Caki2 (cell line): ENCODE measurements at regions not wholly inside any gene's neighbourhood (a gene's known extent, or its start where the extent isn't known, plus 50 kb on each side); places are given as distances from the start of the nearest gene placed in this dataset.

Experiments
- DNase-seq: peaks from one replicate; pipeline ENCODE4 v3.0.0-alpha.2; 2015; ENCODE audit warnings: low read depth
- in situ Hi-C: cut with HindIII; loops from 2 replicates; pipeline ENCODE4 v1.10.0; 2016; ENCODE audit warnings: low sequenced_read_pairs, low pct_unique_long_range_greater_than_20kb, mixed read lengths

- in situ Hi-C loops, result no loop called here
These were observed 84.3 kb downstream of the ZC3H11B start for GRCh38 chr1:219528633-219529032.

GRCh38 chr1:219527994-219528393 lies 84.9 kb downstream of the ZC3H11B start:
- DNase-seq, result no peak
- in situ Hi-C loops, result no loop called here

More at GRCh38 chr1:219528633-219529032, 84.3 kb downstream of the ZC3H11B start:
- DNase-seq, result no peak

GRCh38 chr1:219526074-219526473 lies 86.8 kb downstream of the ZC3H11B start:
- DNase-seq, result no peak
- in situ Hi-C loops, result no loop called here

- in situ Hi-C loops, result no loop called here
- no peak for DNase-seq
These were observed 89.5 kb downstream of the ZC3H11B start for GRCh38 chr1:219523411-219523810.

- in situ Hi-C loops, result no loop called here
- DNase-seq, result no peak
These were observed 91.6 kb downstream of the ZC3H11B start for GRCh38 chr1:219521325-219521724.

GRCh38 chr1:219520241-219520640 lies 92.7 kb downstream of the ZC3H11B start:
- in situ Hi-C loops, result no loop called here
- DNase-seq, result no peak

GRCh38 chr1:219518907-219519248 lies 94.0 kb downstream of the ZC3H11B start:
- no peak for DNase-seq
- in situ Hi-C loops, result no loop called here

- in situ Hi-C loops, result no loop called here
- peak; percentile 43 for DNase-seq
These were observed 94.6 kb downstream of the ZC3H11B start for GRCh38 chr1:219518168-219518906.

- in situ Hi-C loops, result no loop called here
- no peak for DNase-seq
These were observed 95.9 kb downstream of the ZC3H11B start for GRCh38 chr1:219517031-219517430.

GRCh38 chr1:219514728-219515127 lies 98.2 kb downstream of the ZC3H11B start:
- in situ Hi-C loops, result no loop called here
- no peak for DNase-seq

- in situ Hi-C loops, result no loop called here
- DNase-seq, result no peak
These were observed 105.5 kb downstream of the ZC3H11B start for GRCh38 chr1:219507437-219507836.

- in situ Hi-C loops, result no loop called here
- no peak for DNase-seq
These were observed 106.0 kb downstream of the ZC3H11B start for GRCh38 chr1:219506936-219507335.

- in situ Hi-C loops, result no loop called here
- no peak for DNase-seq
These were observed 106.4 kb downstream of the ZC3H11B start for GRCh38 chr1:219506473-219506899.

GRCh38 chr1:219505886-219506285 lies 107.0 kb downstream of the ZC3H11B start:
- in situ Hi-C loops, result no loop called here
- DNase-seq, result no peak

- DNase-seq, result no peak
- in situ Hi-C loops, result no loop called here
These were observed 109.3 kb downstream of the ZC3H11B start for GRCh38 chr1:219503604-219504003.

- in situ Hi-C loops, result no loop called here
- no peak for DNase-seq
These were observed 112.5 kb downstream of the ZC3H11B start for GRCh38 chr1:219500327-219500897.

- no peak for DNase-seq
- in situ Hi-C loops, result no loop called here
These were observed 114.2 kb downstream of the ZC3H11B start for GRCh38 chr1:219498666-219499065.

GRCh38 chr1:219495737-219496408 lies 117.0 kb downstream of the ZC3H11B start:
- DNase-seq, result no peak
- in situ Hi-C loops, result no loop called here

GRCh38 chr1:219492717-219493116 lies 120.2 kb downstream of the ZC3H11B start:
- no peak for DNase-seq
- in situ Hi-C loops, result no loop called here

- no peak for DNase-seq
- in situ Hi-C loops, result no loop called here
These were observed 122.3 kb downstream of the ZC3H11B start for GRCh38 chr1:219490566-219490965.
